NCI-H82 (cell line): ENCODE measurements at regions not wholly inside any gene's neighbourhood (a gene's known extent, or its start where the extent isn't known, plus 50 kb on each side); places are given as distances from the start of the nearest gene placed in this dataset.
A peak's percentile ranks its signal among the peaks of the same experiment; 100 is the strongest.
"Not testable (repeated sequence)": the region's sequence is repeated elsewhere in the genome, so short reads cannot be mapped to it uniquely, and the experiment has no call there.

Experiments used
- DNase-seq: peaks from one replicate; lab custom pipeline; 2025; lab: John Stamatoyannopoulos, UW

DNA sequence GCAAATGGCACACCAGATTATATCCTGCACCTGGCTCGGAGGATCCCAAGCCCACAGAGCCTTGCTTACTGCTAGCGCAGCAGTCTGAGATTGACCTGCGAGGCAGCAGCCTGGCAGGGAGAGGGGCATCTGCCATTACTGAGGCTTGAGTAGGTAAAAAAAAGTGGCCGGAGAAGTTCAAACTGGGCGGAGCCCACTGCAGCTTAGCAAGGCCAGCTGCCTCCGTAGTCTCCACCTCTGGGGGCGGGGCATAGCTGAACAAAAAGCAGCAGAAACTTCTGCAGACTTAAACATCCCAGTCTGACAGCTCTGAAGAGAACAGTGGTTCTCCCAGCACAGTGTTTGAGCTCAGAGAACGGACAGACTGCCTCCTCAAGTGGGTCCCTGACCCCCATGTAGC is 85.4 kb upstream of the TMEM170B start:
- DNase-seq = peak; percentile 11

- no peak for DNase-seq
These were observed 87.5 kb upstream of the TMEM170B start for GRCh38 chr6:11450037-11450436.

DNA sequence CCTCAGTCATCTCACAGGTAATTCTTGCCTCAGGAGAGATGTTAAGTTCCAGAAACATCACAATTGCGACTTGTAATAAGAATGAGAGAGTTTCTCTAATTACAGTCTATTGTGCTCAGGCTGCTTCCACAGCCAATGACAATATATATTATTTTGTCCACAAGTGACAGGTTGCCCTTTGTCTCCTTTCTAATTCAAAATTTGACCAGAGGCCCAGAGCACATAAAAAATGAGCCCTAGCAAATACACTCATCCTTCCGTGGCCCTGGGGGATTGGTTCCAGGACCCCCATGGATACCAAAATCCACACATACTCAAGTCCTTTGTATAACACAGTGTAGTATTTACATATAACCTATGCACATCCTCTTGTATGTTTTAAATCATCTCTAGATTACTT is 88.1 kb upstream of the TMEM170B start:
- no peak for DNase-seq

GRCh38 chr6:11448038-11448437 is 89.5 kb upstream of the TMEM170B start:
- DNase-seq = no peak

GRCh38 chr6:11447265-11447664 is 90.3 kb upstream of the TMEM170B start:
- no peak for DNase-seq

GRCh38 chr6:11445146-11445545 is 92.4 kb upstream of the TMEM170B start:
- no peak for DNase-seq

GRCh38 chr6:11443125-11443524 is 94.4 kb upstream of the TMEM170B start:
- not testable (repeated sequence) for DNase-seq

- DNase-seq = no peak
These were observed 95.1 kb upstream of the TMEM170B start for GRCh38 chr6:11442495-11442894.

- no peak for DNase-seq
These were observed 97.7 kb upstream of the TMEM170B start for GRCh38 chr6:11439876-11440275.

GRCh38 chr6:11439017-11439420 is 98.5 kb upstream of the TMEM170B start:
- DNase-seq = no peak

DNA sequence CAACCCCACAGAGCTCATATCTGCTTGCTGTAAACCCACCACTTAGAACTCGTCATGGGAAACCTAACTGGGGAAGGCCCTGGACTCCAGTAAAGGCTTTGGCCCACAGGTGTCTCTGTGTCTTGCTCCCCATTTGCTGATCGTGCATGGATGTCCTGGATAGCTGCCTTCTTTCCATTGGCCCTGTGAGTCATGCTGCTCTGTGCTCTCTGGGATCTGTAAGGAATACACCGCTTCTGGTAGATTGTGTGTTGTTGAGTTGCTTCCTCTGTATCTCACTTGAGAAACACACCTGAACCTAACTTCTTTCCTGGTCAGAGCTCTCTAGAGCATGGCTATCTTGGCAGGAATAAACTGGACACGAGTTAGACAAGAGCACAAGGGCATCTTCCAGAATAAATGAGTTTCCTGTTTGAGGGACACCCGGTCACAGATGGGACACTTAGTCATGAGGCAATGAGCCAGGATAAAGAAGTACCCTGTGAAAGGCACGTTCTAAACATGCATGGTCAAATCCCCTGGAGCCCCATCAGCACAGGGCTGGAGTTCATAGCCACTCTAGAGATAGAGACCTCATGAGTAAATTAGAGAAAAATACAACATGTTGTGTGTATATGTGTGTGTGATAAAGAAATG is 99.6 kb upstream of the TMEM170B start:
- no peak for DNase-seq

DNA sequence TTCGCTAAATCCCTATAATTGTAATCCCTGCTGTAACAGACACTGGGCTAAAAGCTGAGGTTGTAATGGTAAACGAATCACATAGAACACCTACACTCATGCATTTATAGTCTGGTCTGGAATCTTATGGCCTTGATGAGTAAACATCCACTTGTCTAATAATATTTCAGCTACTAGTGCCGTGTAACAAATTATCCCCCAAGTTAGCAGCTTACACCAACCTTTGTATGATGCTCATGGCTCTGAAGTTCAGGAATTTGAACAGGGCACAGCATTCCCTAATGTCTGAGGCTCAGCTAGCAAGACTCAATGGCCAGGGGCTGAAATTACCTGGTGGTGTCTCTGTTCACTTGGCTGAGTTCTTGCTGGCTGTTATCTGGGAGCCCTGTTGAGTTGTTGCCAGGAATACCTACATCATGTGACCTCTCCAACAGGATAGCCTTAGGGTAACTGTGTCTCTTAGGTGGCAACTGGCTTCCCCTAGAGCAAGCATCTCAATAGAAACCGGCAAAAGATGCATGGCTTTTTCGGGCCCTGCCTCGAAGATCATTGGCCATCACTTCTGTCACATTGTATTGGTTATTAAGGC is 100.9 kb upstream of the TMEM170B start:
- no peak for DNase-seq

GRCh38 chr6:11434565-11435326 is 102.8 kb upstream of the TMEM170B start:
- DNase-seq = no peak

- no peak for DNase-seq
These were observed 103.7 kb upstream of the TMEM170B start for GRCh38 chr6:11433860-11434259.

DNA sequence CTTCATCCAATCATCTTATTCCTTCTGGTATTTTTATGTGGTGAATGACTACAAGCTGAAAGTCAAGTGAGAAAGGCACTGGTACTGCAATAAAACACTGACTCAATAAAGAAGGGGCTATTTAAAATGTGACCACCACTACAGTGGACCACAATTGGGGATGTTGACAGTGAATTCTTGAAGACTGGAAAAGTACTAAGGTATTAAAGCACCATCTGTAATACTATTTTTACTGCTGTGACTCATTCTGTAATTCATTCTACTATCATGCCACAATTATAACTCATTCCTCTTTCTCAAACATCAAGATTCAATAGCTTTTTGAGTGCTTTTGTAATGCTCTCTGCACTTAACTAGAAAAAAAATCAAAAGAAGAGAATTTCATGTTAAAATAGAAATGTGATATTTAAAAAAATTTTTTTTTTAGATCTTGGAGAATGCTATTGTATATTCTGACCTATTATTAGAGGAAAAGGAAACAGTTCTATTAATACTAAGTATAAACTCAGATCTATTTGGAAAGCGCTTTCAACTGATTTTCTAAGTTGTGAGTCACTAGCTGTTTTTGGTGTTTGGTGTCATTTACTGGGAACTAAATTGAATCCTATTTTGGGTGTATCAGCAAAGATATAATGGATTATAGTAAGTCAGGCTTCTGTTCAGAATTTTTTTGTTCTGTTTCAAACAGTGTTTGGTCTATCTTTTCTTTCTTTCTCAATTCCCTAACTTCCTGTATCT is 104.7 kb upstream of the TMEM170B start:
- no peak for DNase-seq

DNA sequence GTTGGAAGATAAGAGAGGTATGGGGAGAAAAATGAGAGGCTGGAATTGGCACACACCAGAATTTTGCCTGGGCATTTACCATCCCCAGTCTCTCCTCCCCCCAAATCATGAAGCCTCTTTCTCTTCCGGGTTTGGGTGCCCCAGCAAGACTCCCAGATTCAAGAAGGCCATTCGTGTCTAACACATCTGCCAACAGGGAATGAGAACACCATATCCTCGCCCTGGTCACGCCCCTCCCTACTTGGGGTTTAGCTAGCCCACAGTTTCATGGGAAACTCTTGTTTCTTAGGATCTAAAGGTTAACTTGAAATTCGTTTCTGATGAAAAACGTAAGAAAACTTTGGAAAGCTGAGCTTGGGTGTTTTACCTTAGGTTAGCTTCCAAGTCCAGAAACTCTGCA is 105.5 kb upstream of the TMEM170B start:
- DNase-seq = no peak

- no peak for DNase-seq
These were observed 106.1 kb upstream of the TMEM170B start for GRCh38 chr6:11431455-11431937.

GRCh38 chr6:11430036-11430435 is 107.5 kb upstream of the TMEM170B start:
- no peak for DNase-seq

DNA sequence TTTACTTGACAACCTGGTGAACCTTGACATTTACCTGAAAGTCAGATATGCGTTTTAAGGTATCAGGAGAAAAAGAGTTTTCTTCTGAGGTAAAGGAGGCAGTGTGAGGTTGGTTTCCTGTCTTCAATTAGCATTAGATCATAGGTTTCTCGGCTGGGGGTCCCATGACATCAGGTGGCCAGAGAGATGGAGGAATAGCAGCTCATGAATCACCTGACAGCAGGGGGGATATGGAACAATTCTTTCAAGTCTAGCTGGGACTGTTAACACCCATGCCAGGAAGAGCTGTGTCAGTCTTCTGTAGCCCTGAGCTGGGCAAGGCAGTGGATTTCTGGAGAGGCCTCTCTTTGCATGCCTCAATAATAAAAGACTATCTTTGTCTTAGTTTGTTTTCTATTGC is 108.0 kb upstream of the TMEM170B start:
- DNase-seq = no peak

DNA sequence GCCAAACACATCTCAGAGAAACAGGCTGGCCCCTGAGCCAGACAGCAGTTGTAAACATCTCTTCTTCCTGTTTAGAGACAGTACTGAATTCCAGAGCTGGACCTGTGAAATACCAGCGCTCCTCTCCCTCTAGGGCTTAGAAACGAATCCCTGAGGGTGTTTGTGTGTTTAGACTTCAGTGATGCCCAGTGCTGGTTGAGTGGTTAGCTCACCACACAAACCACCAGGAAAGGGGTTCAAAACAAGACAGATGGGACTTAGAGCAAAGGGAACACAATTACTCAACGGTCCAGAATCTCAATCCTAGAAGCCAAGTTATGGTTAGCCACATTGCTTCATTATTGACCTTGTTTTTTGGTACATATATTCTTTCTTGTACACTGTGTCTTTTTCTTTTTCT is 108.7 kb upstream of the TMEM170B start:
- no peak for DNase-seq

DNA sequence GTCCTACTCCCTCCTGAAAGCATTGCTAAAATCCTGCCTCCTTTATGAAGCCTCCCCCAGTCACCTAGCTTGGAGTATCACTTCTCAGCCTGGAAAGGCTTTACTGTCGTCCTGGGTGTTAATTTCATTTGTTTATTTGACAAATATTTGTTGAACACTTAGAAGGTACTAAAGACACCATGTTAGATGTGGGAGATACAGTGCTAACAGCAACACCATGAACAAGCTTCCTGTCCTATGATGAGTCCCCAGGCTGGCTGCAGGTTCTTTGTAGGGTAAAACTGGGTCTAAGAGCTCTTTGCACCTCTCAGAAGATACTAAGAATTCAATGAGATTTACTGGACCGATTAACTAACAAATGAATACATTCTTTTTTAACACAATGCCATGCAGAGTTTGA is 109.2 kb upstream of the TMEM170B start:
- no peak for DNase-seq

DNA sequence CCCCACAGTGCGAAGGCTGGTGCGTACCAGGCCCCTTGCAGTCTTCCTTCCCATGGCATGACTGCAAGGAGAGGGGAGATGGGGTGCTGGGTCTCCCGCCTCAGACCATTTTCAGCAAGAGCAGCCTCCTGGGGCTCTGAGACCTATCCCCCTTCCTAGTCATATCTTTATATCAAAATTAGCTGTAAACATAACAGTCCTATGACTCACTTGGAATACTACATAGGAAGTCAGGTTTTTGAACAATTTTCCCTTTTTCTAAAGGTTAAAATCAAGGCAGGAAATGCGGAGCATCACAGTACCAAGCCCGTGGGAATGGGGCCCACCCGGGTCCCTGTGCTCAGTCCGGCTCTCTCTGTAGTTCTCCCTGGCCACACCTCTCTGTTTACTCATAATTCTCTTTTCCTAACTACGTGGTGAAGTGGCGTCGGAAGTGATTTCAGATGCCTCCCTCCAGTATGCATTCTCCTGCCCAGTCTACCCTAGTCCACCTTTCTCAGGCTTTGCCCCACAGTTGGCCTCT is 109.8 kb upstream of the TMEM170B start:
- DNase-seq = no peak
